Prostate gland (tissue), 2 donors: ENCODE measurements at regions not wholly inside any gene's neighbourhood (a gene's known extent, or its start where the extent isn't known, plus 50 kb on each side); places are given as distances from the start of the nearest gene placed in this dataset.

Experiments
- CTCF ChIP-seq, 4 experiments: fragments of 200-600 bp in 2 of 4; fragments of 450-650 bp in 2 of 4; sonication (generic) in 2 of 4; IDR thresholded peaks; 1 replicate in 3 of 4; 2 replicates in 1 of 4; pipeline ENCODE4 v1.5.1; 2016 to 2019; ENCODE audit warnings: antibody characterized with exemption in 4 of 4, mild to moderate bottlenecking in 2 of 4, moderate library complexity in 2 of 4
- POLR2A ChIP-seq: fragments of 450-650 bp; IDR thresholded peaks from one replicate; pipeline ENCODE4 v1.6.1; 2016; ENCODE audit warnings: antibody characterized with exemption, mild to moderate bottlenecking

DNA sequence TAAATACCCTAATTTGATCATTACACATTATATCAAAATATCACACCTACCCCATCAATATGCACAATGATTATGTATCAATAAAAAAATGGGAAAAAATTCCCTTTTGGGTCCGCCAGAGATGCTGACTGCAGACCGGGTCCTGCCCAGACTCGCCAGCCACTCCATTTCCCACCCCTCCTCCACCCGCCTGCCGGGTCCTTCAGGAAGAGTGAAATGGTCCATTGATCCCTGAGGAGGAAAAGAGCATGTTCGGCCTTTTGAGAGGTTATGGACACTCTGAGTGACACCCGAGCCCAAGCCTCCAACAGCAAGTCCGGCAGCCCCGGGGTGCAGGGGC is 123.9 kb upstream of the ZFHX3 start:
- TF ChIP-seq CTCF (IDR thresholded peaks at IDR 0.05), result no peak
- TF ChIP-seq POLR2A, result no peak
